Amniotic stem cell (primary cell): ENCODE measurements at regions not wholly inside any gene's neighbourhood (a gene's known extent, or its start where the extent isn't known, plus 50 kb on each side); places are given as distances from the start of the nearest gene placed in this dataset.
A peak's percentile ranks its signal among the peaks of the same experiment; 100 is the strongest.

Experiments
- DNase-seq: peaks from one replicate; lab custom pipeline; 2025; lab: John Stamatoyannopoulos, UW

DNA sequence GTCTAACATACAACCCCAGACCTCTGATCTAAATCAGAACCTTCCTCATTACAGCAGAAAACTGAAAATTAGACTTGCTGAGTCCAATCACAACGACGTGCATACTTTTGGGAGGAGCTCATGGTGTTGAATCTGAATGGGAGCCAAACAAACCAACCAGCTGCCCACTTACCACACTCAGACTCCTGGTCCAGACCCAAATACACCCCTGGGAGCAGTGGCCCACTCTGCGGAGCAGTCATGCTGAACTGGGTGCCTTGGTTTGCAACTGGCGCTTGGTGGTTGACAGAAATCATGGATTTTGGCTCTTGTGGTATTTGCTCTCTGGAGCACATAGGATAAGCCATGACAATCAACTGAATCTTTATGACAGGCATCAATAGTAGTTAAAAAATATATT lies 253.6 kb upstream of the TNP1 start:
- DNase-seq: no peak

DNA sequence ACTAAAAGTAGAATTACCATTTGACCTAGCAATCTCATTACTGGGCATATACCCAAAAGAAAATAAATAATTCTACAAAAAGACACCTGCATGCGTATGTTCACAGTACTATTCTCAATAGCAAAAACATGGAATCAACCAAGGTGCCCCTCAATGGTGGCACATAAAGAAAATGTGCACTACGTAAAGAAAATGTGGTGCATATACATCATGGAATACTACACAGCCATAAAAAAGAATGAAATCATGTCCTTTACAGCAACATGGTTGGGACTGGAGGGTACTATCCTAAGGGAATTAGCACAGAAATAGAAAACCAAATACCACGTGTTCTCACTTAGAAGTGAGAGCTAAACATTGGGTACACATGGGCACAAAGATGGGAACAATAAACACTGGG lies 250.7 kb upstream of the TNP1 start:
- no peak for DNase-seq

DNA sequence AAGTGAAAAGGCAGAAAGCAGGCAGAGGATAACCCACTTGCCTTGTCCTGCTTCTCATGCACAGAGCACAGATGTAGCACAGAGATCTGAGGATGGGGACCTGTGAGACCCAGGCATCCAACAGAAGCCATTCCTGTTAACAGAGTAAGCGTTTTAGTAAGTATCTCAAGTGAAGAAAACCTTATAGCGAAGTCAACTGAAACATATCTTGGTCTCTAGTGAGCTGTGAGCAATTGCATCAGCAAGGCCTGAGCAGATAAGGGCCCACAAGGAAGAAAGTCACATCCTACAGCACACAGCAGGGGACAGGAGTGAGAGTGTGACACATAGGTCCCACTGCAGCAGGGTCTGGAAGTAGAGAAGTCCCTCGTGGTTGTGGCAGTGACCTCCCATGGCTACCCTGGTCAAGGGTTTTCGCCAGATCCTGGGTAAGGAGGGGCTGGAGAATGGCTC lies 248.7 kb upstream of the TNP1 start:
- no peak for DNase-seq

DNA sequence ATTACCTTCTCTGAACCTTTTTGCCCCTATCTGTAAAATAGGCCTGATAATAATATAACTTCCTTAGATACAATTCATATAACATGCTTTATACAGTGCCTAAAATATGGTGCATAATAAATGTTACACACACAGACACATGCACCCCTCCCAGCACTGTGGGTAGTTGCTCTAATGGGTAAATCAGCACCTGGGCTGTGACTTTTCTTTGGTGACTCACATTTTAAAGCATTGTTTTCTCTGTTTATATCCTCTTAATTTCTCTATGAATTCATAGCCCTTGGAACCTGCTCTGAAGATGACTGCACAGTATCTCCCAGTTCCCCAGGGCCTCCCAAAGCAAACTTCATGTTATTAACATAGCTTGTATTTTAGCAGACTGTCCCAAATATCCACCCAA lies 248.2 kb upstream of the TNP1 start:
- DNase-seq: no peak

DNA sequence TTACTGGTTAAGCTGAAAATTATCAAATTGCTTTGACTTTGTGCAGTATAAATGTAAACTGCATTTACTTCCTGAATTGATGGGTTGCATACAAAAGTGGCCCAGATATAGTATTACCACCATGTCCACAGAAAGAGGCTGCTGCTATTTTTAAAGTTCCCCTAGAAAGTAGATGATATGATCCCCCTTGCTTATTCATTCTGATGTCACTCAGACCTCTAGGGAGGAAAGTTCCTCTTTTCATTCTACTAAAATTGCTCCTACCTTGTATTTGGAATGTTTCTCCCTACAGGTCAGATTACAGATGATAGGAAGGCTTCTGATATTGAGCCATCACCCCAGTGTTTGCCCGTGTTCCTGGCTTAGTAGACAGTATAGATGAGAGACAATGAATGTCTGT lies 247.6 kb upstream of the TNP1 start:
- DNase-seq: no peak

DNA sequence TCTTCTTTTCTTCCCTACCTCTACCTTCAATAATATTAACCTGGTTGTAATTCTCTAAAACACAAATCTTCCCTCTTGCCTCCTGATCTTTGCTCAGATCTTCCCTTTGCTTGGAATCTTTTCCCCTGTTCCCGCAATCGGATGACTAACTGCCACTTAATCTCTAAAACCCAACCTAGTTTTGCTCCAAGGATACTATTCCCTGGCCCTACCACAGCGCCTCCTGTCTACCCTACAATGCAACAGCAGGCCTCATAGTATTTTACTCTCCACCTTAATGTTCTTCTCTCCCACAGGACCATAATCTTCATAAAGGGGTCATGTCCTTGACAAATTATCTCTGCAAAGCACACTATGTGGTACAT lies 246.8 kb upstream of the TNP1 start:
- no peak for DNase-seq

DNA sequence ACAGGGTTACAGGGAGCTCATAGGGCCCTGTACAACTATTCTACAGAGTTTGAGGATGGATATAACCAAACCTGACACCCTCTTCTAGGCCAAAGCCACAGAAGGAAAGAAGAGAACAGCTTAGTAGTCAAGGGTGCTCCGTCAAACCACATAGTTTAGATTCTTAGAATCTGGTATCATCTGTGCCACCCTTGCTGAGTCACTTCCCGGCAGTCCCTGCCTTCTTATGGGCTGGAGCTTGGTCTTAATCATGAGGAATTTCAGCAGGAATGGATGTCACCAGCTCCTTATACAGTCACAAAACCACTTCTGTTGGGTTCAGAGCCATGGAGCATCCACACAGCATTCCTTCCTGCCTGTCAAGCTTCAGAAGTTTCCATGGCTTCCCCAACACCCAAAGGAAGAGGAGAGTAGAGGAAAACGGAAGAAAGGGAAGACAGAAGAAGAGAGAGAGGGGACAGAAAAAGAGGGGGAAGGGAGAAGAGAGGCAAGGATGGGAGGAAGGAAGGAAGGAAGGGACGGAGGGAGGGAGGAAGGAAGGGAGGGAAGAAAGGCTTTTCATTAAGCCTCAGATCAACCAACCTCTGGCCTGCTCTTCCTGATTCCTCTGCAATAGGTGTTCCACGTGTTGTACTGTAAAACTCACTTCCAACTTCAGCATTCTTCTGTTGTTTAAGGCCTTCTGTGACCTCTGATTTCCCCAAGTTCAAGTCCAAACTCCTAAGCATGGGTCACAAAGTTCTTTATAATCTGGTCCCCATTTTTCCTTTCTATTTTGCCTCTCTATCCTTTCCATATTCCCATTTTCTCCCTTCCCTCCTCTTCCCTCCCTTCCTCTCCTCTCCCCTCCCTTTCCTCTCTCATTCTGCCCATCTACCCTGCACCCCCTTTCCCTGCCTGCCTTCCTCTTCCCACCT lies 246.1 kb upstream of the TNP1 start:
- peak; percentile 85 for DNase-seq

DNA sequence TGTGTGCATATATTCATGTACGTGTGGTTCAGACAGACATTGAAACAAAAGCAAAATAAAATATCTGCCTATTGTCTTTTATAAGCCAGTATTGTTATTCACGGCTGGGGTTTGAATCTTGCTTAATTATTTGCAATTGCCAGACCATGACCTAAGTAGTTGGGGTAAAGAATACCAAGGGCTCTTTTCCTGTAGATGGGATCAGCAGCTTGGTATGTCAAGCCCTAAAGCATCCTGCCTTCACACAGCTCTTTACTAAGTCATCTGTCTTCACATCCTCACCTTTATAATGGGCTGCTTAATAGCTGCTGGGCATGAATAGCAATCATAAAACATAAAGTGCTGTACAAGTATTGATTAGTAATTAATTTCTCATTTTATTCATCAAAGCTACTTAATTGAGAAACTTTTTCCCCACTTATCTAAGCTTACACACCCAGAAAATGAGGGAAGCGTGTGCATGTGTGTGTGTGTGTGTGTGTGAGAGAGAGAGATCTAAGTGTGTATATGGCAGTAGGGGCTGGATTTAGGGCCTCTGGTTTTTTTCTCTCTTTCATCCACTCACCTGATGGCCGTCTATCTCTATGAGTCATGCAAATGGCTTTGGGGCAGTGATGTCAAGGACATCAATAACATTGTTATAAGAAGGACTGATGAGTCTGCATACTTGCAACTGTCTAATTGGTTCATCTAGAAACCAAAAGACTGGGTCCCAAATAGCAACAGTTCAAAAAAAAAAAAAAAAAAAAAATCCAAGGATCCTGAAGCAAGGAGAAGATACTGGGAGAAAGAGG lies 244.1 kb upstream of the TNP1 start:
- no peak for DNase-seq

DNA sequence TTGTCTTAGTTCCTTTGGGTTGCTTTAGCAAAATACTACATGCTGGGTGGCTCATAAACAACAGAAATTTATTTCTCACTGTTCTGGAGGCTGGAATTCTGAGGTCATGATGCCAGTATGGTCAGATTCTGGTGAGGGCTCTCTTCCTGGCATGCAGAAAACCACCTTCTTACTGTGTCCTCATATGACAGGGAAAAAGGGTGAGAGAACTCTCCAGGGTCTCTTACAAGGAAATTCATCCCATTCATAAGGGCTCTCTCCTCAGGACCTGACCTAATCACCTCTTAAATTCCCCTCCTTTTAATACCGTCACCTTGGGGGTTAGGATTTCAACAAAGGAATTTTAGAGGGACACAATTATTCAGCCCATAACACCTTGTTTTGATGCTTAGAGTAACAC lies 243.1 kb upstream of the TNP1 start:
- no peak for DNase-seq

DNA sequence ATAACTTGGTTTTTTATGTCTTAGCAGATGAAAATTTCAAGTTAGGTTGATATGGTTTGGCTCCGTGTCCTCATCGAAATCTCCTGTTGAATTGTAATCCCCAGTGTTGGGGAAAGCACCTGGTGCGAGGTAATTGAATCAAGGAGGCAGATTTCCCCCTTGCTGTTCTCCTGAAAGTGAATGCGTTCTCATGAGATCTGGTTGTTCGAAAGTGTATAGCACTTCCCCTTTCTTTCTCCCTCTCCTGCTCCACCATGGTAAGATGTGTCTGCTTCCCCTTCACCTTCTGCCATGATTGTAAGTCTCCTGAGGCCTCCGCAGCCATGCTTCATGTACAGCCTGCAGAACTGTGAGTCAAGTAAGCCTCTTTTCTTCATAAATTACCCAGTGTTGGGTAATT lies 242.1 kb upstream of the TNP1 start:
- DNase-seq: no peak

DNA sequence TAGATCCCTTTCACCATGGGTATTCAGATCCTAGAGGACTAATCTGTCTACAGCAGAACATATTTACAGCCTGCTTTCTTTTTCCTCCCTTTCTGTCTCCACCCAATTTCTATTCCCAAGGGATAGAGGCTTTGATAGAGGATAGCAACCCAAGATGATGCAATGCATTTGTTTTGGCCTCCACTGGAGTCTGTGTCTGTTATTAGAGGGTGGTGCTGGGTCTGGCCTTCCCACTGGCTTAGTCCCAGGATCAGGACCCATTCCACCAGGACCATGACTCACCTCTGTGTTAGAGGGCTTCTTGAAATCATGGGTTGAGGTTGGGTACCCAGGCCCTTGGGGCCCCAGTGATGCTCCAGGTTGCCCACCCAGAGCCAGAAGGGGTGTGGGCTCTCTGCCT lies 239.7 kb upstream of the TNP1 start:
- no peak for DNase-seq

DNA sequence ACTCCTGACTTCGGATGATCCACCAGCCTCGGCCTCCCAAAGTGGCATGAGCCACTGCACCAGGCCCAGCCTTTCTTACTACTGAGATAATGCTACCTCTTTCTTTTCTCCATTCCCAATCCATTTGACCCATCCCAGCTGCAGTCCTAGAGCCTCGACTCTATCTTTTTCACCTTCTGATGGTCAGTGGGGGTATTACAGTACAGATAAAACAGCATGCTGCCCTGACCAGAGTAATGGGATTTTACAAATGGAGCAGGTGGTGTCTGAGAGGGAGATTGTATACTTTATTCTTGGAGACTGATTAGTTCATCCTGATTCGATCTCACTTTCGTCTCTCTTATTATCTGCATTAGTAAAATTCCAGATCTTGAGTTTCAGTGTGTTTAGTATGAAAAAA lies 238.6 kb upstream of the TNP1 start:
- DNase-seq: no peak

DNA sequence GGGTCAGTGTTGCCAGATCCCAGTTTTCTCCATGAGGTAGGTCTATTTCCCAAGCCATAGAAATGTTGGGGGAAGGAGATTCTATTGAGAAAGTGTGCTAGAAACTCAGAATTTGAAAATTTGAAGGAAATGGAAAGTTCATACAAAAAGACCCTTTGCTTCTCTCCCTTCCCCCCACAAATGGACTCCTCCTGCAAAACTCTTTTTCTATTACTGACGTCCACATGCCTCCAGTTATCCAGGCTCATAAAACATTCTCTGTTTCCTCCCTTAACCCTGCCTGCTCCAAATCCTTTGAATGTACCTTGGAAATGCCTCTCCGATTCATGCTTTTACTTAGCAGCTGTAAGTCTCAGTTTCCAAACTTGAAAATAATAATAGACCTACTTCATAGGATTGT lies 237.5 kb upstream of the TNP1 start:
- DNase-seq: no peak

DNA sequence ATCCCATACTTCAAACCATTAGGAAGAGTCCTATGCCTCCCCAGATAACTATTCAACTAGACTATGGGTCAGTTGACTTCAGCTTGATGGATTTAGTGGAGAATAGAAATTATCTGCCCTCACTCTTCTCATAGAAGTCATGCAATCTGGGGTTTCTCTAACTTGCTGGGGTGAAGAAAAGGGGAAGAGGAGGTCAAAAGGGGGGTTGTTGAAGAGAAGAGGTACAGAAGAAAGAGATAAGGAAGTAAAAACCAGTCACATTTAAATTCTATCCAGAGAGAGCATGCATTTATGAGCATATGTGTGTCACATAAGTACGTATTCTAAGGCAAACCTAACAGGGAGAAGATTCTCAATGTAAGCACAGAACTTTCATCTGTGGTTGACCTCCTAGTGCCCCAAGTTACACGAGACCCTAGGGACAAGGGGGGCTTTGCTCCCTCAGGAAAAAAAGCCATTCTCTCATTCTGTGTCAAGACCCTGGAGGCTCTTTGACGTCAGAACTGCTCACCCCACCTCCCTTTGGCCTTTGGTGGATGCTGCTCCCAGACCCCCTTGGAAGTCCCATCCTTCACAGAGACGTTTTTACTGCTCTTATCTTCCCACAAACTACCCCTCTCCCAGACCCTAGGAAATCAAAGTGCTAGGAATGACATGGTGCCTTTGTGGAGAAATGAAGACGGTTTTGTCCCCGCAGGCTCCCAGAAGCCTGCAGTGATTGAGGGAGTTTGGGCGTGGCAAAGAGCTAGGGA lies 236.8 kb upstream of the TNP1 start:
- DNase-seq: no peak

DNA sequence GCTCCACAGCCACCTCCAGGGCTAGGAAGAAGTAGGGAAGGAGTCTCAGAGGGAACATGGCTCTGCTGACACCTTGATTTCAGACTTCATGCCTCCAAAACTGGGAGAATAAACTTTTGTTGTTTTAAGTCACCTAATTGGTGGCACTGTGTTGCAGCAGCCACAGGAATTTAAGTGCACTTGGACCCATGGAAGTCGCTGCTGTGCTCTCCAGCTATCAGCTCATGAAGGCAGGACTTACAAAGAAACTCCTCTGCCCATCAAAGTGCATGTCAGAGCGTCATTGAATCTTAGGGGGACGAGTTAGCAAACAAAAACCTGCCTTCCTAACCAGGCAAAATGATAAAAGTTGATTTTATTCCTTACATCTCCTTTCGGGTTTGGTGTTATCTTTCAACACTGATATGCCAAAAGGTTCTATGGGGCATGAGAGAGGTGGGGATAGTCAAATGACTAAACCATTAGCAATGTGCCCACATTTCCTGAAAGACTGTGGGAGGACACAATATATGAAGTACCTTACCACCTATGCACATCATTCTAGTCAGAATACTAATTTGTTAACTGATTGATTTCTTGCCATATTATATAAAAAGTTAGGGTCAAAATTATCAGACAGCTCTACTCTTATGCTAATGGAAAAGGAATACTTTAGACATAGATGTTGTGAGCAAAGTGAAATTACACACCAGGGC lies 235.8 kb upstream of the TNP1 start:
- DNase-seq: no peak

DNA sequence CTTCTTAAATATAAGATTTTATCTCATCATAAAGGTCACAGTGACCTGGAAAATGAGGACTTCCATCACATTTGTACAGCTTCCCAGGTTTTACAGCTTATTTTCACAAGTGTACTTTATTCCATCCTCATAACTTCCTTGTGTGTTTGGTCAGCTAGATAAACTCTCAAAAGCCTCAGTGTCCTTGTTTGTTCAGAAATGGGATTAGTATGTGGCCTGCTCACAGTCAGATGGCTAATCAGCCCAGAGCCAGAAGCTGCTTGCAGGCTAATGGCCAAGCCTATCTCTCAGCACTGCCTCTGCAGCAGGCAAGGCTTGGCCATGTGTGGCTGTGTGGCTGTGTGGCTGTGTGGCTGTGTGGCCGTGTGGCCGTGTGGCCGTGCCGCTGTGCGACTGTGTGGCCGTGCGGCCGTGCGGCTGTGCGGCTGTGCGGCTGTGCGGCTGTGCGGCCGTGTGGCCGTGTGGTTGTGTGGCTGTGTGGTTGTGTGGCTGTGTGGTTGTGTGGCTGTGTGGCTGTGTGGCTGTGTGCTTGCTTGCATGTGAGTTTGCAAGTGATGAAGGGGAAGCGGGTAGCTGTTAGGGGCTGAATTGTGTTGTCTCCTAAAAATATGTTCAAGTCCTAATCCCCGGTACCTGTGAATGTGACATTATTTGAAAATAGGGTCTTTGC lies 233.0 kb upstream of the TNP1 start:
- DNase-seq: no peak

DNA sequence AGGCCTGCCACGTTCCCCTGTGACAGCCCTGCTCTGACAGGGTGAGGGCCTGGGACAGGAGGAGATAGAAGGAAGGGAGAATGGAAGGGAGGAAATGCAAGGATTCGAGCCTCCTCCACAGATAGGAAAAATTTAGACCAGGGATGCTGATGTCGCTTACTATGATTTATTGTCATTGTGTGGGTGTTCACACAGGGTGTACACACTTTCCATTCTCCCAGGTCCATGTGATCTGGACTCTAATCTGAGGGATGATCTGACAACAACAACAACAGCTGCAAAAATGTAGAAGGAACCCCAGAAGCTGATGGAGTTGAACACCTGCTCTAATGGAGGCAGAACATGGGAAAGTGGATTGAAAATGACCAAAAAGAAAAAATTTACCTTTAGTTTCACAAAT lies 231.7 kb upstream of the TNP1 start:
- no peak for DNase-seq

DNA sequence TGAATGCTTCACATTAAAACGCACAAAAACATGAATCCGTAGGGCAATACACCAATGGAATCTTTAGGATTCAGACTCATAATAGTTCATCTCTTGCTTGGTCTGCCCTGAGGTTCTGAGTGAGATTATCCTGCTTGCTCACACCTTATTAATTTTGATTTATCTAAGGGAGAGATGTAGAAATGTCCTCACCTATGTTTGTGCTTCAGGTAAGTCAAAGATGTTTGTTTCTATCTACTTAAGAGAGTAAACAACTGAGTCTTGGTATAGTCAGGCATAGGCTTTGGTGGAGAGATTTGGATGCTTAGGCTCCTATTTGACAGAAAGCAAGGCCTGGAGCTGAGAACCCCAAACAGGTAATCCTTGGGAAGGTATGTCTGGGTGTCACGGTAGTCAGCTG lies 231.0 kb upstream of the TNP1 start:
- DNase-seq: no peak

DNA sequence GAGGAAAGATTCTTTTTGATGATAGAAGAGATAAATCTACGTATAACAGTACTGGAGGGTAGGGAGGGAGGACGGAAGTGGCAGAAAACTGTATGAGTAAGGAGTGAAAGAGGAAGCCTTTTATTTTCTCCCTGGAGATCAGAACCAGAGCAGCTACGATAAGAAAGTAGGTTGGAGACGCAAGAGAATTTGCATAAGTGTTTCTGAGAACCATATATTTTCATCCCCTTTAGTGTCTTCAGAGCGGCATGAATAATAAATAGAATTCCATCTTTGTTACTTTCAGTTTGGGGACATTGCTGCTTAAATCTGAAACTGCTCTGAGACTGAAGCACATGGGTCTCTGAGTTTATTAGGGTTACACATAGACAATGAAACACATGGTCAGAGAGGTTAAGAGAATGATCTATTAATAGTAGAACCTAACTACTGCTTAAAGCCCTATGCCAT lies 230.2 kb upstream of the TNP1 start:
- no peak for DNase-seq

DNA sequence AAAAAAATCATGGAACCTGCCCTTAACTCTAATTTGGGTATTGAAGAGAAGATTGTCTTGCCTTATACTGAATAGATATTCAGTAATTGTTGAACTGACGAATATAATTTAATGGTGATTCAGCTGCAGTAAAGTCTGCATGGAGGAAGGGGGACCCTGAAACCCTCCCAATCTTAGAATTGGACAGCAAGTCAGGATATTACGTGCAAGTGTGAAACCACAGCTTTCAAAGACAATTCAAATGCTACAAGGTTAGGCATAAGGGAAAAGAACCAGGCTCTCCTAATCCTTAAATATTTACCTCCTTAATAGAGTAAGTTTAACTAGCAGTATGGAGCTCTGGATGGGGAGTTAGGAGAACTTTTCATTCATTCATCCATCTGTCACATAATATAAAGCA lies 226.9 kb upstream of the TNP1 start:
- DNase-seq: no peak

DNA sequence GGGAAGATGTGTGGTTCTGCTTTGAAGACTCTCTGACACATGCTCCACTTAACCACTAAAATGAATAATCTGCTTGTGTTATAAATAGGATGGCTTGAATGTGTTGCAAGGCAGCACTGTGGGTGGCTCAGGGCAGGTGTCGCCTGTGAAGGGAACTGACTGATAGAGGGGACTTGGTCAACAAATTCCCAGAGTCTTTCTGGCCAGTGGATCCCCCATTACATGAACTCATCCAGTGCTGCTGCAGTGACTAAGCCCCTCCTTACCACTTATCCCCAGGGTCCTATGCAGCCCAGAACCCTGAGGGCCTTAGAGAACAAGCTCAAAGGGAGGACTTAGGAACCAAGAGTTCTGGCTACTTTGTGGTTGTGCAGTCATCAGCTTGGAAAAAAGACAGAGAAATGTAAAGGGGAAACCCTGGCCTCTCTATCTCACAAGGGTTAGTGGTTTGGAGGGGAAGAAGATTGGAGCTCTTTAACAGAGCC lies 226.2 kb upstream of the TNP1 start:
- DNase-seq: no peak
